Spinal cord (tissue), 9 donors: ENCODE measurements at regions not wholly inside any gene's neighbourhood (a gene's known extent, or its start where the extent isn't known, plus 50 kb on each side); places are given as distances from the start of the nearest gene placed in this dataset.
A peak's percentile ranks its signal among the peaks of the same experiment; 100 is the strongest.

Source experiments
- DNase-seq, 6 donors: peaks; one replicate each; pipeline versions ENCODE4 v3.0.0 to v3.0.0-alpha.2; 2013 to 2015; ENCODE audit warnings: low spot score in 6 of 6, low read depth in 4 of 6
- H3K27ac ChIP-seq: one replicate; pipeline ENCODE4 v1.5.1; 2013; ENCODE audit warnings: low read depth, low read length, control low read depth
- H3K27me3 ChIP-seq: one replicate; pipeline ENCODE4 v1.6.1; 2013; ENCODE audit warnings: low read length; ENCODE audit not compliant: control insufficient read depth, insufficient read depth
- H3K36me3 ChIP-seq: one replicate; pipeline ENCODE4 v1.6.1; 2013; ENCODE audit warnings: low read length; ENCODE audit not compliant: control insufficient read depth, insufficient read depth
- H3K4me1 ChIP-seq: one replicate; pipeline ENCODE4 v1.6.1; 2013; ENCODE audit warnings: low read length; ENCODE audit not compliant: control insufficient read depth, insufficient read depth
- H3K4me3 ChIP-seq: one replicate; pipeline ENCODE4 v1.5.1; 2013; ENCODE audit warnings: low read depth, low read length, control low read depth
- H3K9me3 ChIP-seq: one replicate; pipeline ENCODE4 v1.6.1; 2013; ENCODE audit warnings: low read length; ENCODE audit not compliant: control insufficient read depth, insufficient read depth
- WGBS: methylation state at CpG from one replicate; pipeline ENCODE4 v1.1.5; 2013; ENCODE audit warnings: missing lambda C conversion rate; ENCODE audit not compliant: insufficient coverage; 5-methylcytosine and 5-hydroxymethylcytosine counted together
- donor health status: healthy.

DNA sequence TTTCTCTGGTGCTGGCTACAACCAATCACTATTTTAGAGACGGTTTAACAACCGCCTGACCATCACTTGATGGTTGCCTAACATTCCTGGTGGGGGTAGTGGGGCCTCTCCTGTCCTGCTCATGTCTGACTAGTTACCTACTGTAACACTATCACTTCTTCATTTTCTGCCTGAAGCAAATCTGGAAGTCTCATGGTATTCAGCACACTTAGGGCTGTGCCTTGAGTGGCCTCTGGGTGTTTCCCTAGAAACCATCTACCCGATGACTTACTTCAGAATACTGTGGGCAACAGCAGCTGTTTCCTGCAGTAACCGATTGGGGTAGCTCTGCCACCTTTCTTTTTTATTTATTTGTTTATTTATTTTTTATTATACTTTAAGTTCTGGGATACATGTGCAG, 880.1 kb upstream of the INTU start:
- Histone ChIP-seq H3K36me3 (no peaks in the 10 kb centered on the region), H3K4me3 (no peak overlapping the region), H3K9me3 (no peaks in the 10 kb centered on the region), H3K4me1 (no peaks in the 10 kb centered on the region), H3K27ac (no peak overlapping the region), H3K27me3 (no peaks in the 10 kb centered on the region)
- 100% methylated on average over 2 of the region's 4 CpGs for WGBS
- DNase-seq: no peak

DNA sequence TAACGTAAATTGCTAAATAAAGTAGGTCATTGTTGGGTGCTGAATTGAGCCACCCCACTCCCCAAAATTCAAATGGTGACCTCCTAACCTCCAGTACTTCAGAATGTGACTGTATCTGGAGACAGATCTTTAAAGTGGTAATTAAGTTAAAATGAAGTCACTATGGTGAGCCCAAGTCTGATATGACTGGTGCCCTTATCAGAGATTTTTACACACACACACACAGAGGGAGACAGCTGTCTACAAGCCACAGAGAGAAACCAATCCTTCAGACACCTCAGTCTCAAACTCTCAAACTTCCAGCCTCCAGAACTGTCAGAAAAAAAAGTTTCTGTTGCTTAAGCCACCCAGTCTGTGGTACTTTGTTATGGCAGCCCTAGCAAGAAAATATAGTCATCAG, 879.2 kb upstream of the INTU start:
- Histone ChIP-seq H3K4me1 (no peaks in the 10 kb centered on the region), H3K27ac (no peak overlapping the region), H3K27me3 (no peaks in the 10 kb centered on the region), H3K36me3 (no peaks in the 10 kb centered on the region), H3K4me3 (no peak overlapping the region), H3K9me3 (no peaks in the 10 kb centered on the region)
- WGBS: no CpG with 5 or more reads among the region's 1 CpG
- no peak for DNase-seq

DNA sequence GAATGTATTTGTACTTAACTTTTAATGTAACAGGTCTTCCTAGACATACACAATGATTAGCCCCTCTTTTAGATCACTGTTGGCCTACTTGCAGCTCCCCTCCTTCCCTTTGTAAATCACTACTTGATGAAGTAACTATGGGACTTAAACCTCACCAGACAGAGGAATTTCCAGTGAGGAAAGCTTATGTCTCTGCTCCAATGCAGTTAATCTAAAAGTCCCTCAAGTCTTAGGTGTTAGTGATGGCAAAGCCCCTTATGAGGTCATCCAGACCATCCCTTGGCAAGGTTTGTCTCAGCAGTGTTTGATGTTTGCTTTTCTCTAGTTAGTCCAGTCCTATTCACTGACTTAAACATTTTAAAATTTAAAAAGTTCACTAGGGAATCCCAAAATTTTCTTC, 877.3 kb upstream of the INTU start:
- DNase-seq: peak in 1 of 6 donors; percentile 2
- Histone ChIP-seq H3K27ac (no peak overlapping the region), H3K4me1 (no peaks in the 10 kb centered on the region), H3K4me3 (no peak overlapping the region), H3K27me3 (no peaks in the 10 kb centered on the region), H3K9me3 (no peaks in the 10 kb centered on the region), H3K36me3 (no peaks in the 10 kb centered on the region)

DNA sequence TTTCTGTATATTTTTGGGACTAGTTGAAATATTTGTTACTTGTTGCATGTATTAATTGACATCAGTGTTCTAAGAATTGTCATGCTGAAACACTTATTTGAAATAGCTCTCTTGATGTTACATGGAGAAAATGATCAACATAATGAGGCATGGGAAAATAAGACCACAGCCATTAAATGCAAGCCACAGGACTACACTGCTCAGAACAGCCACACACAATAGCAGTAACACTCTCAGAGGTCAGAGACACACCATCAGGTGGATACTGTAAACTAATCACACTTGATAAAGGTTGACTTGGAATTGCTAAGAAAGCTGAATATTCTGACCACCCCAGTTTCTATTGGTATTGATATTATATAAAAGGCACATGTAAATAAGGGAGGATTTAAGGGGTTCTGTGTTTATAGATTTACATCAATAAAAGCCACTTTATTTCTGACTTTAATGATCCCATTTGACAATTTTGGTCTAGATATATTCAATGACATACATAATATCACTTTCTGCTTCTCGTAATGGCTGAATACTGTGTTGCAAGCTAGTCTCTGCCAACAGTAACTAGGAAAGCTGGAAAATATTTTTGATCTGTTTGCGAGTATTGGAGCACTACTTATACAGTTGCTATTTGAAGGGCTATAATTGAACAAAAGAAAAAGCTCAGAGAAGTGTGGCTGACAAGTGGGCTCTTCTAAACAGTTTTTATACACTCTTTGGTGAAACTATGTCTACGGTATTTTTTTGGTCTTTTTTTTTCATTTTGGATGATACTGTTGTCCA, 876.5 kb upstream of the INTU start:
- H3K4me1 ChIP-seq: no peaks in the 10 kb centered on the region
- DNase-seq: no peak
- no peak overlapping the region for H3K4me3 ChIP-seq
- H3K9me3 ChIP-seq: no peaks in the 10 kb centered on the region
- H3K27me3 ChIP-seq: no peaks in the 10 kb centered on the region
- no CpG with 5 or more reads among the region's 3 CpGs for WGBS
- H3K36me3 ChIP-seq: no peaks in the 10 kb centered on the region
- no peak overlapping the region for H3K27ac ChIP-seq

DNA sequence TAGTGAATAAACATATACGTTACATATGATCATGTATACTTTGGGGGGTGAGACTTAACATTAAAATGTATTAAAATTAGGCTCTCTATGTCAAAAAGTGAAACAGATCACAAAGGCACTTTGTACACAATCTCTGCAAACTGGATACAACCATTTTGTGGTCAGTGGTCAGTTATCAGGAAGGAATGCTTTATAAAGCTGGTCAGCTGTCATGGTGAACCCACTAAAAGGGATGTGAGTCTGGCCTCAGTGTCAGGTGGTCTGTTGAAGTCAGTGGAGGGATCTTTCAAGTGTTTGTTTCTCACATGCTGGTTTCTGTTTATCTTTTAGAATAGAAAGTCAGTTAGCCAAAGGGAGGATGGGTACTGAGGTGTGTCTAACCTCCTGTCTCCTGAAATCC, 875.5 kb upstream of the INTU start:
- DNase-seq: no peak
- Histone ChIP-seq H3K36me3 (no peaks in the 10 kb centered on the region), H3K27me3 (no peaks in the 10 kb centered on the region), H3K4me1 (no peaks in the 10 kb centered on the region), H3K27ac (no peak overlapping the region), H3K9me3 (no peaks in the 10 kb centered on the region), H3K4me3 (no peak overlapping the region)
- no CpG with 5 or more reads among the region's 1 CpG for WGBS

DNA sequence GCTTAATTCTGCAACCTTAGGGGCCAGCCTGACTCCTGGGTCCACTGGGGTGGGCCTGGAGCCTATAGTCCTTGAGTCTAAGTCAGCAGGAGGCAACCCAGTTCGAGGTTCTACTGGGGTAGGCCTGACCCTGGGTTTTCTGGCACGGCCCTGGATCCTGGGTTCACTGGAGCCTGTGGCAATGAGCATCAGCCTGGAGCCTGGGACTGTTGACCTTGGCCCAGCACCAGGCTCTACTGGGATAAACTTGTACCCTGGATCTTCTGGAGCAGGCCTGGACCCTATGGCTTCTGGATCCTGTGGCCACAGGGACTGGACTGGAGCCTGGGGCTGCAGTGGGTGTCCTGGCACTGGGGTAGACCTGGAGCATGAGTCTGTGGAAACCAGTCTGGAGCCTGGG, 874.3 kb upstream of the INTU start:
- Histone ChIP-seq H3K9me3 (no peaks in the 10 kb centered on the region), H3K27ac (no peak overlapping the region), H3K4me1 (no peaks in the 10 kb centered on the region), H3K27me3 (no peaks in the 10 kb centered on the region), H3K36me3 (no peaks in the 10 kb centered on the region), H3K4me3 (no peak overlapping the region)
- WGBS: 88% methylated on average over 2 of the region's 2 CpGs
- no peak for DNase-seq

DNA sequence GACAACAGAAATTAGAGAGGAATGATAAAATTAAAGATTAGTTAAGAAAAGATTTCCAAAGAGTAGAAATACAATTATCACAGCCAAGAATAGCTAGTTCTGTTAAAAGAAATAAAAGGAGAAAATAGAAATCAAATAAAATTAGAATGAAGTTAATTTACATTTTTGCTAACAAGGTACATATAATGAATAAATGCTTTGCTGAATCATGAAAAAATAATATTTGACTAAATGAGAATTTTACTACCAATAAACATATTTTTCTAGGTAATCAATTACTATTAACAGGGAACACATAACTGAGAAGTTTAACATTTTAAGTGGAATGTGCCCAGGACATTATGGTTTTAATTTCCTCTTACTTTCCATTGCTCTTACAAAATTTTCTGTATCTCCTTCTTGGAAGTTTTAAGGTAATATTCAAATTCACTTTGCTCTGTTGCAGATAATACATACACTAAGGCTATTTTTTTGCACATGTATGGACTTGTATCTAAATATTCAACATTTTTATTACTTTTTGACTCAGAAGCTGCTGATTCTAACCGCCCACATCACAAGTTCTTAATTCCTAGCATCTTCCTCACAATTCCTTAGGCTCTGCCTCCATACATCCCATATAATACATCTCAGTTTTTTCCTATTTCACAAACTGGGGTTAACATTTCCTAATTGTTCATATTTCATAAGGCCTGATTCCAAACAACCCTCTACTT, 870.7 kb upstream of the INTU start:
- Histone ChIP-seq H3K27ac (no peak overlapping the region), H3K27me3 (no peaks in the 10 kb centered on the region), H3K9me3 (no peaks in the 10 kb centered on the region), H3K4me1 (no peaks in the 10 kb centered on the region), H3K36me3 (no peaks in the 10 kb centered on the region), H3K4me3 (no peak overlapping the region)
- WGBS: 94% methylated on average over 1 of the region's 1 CpG
- no peak for DNase-seq

DNA sequence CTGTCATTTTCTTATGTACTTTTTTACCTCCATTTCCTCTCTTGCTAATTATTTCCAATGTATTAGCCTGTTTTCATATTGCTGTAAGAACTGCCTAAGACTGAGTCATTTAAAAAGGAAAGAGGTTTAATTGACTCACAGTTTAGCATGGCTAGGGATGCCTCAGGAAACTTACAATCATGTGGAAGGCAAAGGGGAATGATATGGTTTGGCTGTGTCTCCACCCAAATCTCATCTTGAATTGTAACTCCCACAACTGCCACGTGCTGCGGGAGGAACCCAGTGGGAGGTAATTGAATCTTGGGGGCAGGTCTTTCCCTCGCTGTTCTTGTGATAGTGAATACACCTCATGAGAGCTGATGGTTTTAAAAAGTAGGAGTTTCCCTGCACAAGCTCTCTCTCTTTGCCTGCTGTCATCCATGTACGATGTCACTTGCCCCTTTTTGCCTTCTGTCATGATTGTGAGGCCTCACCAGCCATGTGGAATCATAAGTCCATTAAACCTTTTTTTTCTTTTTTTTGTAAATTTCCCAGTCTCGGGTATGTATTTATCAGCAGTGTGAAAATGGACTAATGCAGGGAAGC, 870.0 kb upstream of the INTU start:
- Histone ChIP-seq H3K4me3 (no peak overlapping the region), H3K4me1 (no peaks in the 10 kb centered on the region), H3K36me3 (no peaks in the 10 kb centered on the region), H3K27ac (no peak overlapping the region), H3K27me3 (no peaks in the 10 kb centered on the region), H3K9me3 (no peaks in the 10 kb centered on the region)
- no peak for DNase-seq
- 100% methylated on average over 1 of the region's 5 CpGs for WGBS

DNA sequence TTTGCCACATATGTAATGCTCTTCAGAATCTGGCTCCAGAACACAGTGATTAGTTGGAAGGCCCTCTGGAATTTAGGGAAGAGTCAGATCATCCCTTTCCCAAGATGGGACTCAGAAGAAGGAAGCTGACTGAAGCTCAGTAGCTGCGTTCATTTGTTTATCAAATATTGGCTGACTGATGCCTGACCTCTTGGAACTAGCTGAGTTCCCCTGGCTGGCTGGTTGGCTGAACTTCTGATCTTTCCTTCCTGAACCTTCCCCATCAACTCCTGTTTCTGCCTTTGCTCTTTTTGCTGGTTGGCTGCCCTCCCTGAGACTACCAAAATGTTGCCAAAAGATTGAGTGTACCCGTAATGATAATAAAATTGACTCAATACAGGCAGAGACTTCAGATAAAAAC, 866.5 kb upstream of the INTU start:
- H3K4me1 ChIP-seq: no peaks in the 10 kb centered on the region
- H3K36me3 ChIP-seq: no peaks in the 10 kb centered on the region
- H3K27me3 ChIP-seq: no peaks in the 10 kb centered on the region
- no peak overlapping the region for H3K27ac ChIP-seq
- DNase-seq: no peak
- H3K4me3 ChIP-seq: no peak overlapping the region
- no peaks in the 10 kb centered on the region for H3K9me3 ChIP-seq
- WGBS: no CpG with 5 or more reads among the region's 2 CpGs

DNA sequence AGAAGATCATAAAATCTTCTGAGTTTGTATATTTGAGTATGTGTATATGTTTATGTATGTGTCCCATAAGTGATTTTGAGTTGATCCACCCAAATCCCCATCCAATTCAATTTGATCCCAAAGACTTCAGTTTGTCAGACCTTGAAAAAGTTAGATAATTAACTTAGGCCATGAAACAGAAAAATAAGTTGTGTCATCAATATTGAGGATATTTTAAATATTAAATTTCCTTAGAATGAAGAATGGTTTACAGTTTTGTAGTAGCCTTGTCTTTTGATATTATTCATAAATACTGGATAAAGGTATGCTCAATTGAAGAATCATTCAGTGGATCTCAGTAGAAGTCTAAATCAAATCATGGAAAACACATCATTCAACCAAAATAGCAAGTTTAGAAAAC, 864.4 kb upstream of the INTU start:
- H3K9me3 ChIP-seq: no peaks in the 10 kb centered on the region
- no peak for DNase-seq
- H3K4me1 ChIP-seq: no peaks in the 10 kb centered on the region
- H3K27me3 ChIP-seq: no peaks in the 10 kb centered on the region
- H3K4me3 ChIP-seq: no peak overlapping the region
- H3K36me3 ChIP-seq: no peaks in the 10 kb centered on the region
- no peak overlapping the region for H3K27ac ChIP-seq
